ENCODE measurements at regions not wholly inside any gene's neighbourhood (a gene's known extent, or its start where the extent isn't known, plus 50 kb on each side); places are given as distances from the start of the nearest gene placed in this dataset.
"Not testable (repeated sequence)": the region's sequence is repeated elsewhere in the genome, so short reads cannot be mapped to it uniquely, and the experiment has no call there.

- intact Hi-C loops (cut with micrococcal nuclease; ENCODE audit: unreplicated experiment); POLR2A ChIA-PET (ENCODE audit: low non-redundant PET); BruUV-seq (replicated peaks): not testable (repeated sequence)
These were observed 75.6 kb downstream of the SPDYE17 start for GRCh38 chr7:76956531-76956930.

GRCh38 chr7:76955124-76955523, 77.0 kb downstream of the SPDYE17 start:
- H3K36me3 ChIP-seq (ENCODE audit: insufficient read depth, low read length, poor library complexity, severe bottlenecking); H3K4me3 ChIP-seq (ENCODE audit: low read depth, low read length, poor library complexity, severe bottlenecking); H3K27me3 ChIP-seq (replicated peaks; ENCODE audit: insufficient read depth, low read depth, low read length, poor library complexity); POLR2A ChIA-PET (ENCODE audit: low non-redundant PET); BruUV-seq (replicated peaks); H3K9me3 ChIP-seq (ENCODE audit: low read depth, low read length, poor library complexity, severe bottlenecking); H3K27ac ChIP-seq (ENCODE audit: low read depth, low read length, poor library complexity, severe bottlenecking); DNase-seq (ENCODE audit: low spot score); H3K4me1 ChIP-seq (ENCODE audit: insufficient read depth, low read length, poor library complexity, severe bottlenecking); CTCF ChIA-PET; intact Hi-C loops (cut with micrococcal nuclease; ENCODE audit: unreplicated experiment): not testable (repeated sequence)

More at GRCh38 chr7:76956531-76956930, 75.6 kb downstream of the SPDYE17 start:
- H3K4me1 ChIP-seq (ENCODE audit: insufficient read depth, low read length, poor library complexity, severe bottlenecking); DNase-seq (ENCODE audit: low spot score); H3K9me3 ChIP-seq (ENCODE audit: low read depth, low read length, poor library complexity, severe bottlenecking); CTCF ChIA-PET; H3K27me3 ChIP-seq (replicated peaks; ENCODE audit: insufficient read depth, low read depth, low read length, poor library complexity); H3K36me3 ChIP-seq (ENCODE audit: insufficient read depth, low read length, poor library complexity, severe bottlenecking); H3K4me3 ChIP-seq (ENCODE audit: low read depth, low read length, poor library complexity, severe bottlenecking); H3K27ac ChIP-seq (ENCODE audit: low read depth, low read length, poor library complexity, severe bottlenecking): not testable (repeated sequence)

- DNase-seq (ENCODE audit: low spot score); intact Hi-C loops (cut with micrococcal nuclease; ENCODE audit: unreplicated experiment); H3K4me1 ChIP-seq (ENCODE audit: insufficient read depth, low read length, poor library complexity, severe bottlenecking); H3K4me3 ChIP-seq (ENCODE audit: low read depth, low read length, poor library complexity, severe bottlenecking); BruUV-seq (replicated peaks); POLR2A ChIA-PET (ENCODE audit: low non-redundant PET); H3K27ac ChIP-seq (ENCODE audit: low read depth, low read length, poor library complexity, severe bottlenecking); H3K9me3 ChIP-seq (ENCODE audit: low read depth, low read length, poor library complexity, severe bottlenecking); H3K36me3 ChIP-seq (ENCODE audit: insufficient read depth, low read length, poor library complexity, severe bottlenecking); H3K27me3 ChIP-seq (replicated peaks; ENCODE audit: insufficient read depth, low read depth, low read length, poor library complexity); CTCF ChIA-PET: not testable (repeated sequence)
These were observed 87.6 kb downstream of the SPDYE17 start for GRCh38 chr7:76944603-76945002.

GRCh38 chr7:76941809-76942765, 90.1 kb downstream of the SPDYE17 start:
- CTCF ChIA-PET; BruUV-seq (replicated peaks); H3K4me3 ChIP-seq (ENCODE audit: low read depth, low read length, poor library complexity, severe bottlenecking); H3K27ac ChIP-seq (ENCODE audit: low read depth, low read length, poor library complexity, severe bottlenecking); POLR2A ChIA-PET (ENCODE audit: low non-redundant PET); H3K9me3 ChIP-seq (ENCODE audit: low read depth, low read length, poor library complexity, severe bottlenecking); intact Hi-C loops (cut with micrococcal nuclease; ENCODE audit: unreplicated experiment); H3K36me3 ChIP-seq (ENCODE audit: insufficient read depth, low read length, poor library complexity, severe bottlenecking); H3K4me1 ChIP-seq (ENCODE audit: insufficient read depth, low read length, poor library complexity, severe bottlenecking); H3K27me3 ChIP-seq (replicated peaks; ENCODE audit: insufficient read depth, low read depth, low read length, poor library complexity); DNase-seq (ENCODE audit: low spot score): not testable (repeated sequence)

- DNase-seq (ENCODE audit: low spot score); intact Hi-C loops (cut with micrococcal nuclease; ENCODE audit: unreplicated experiment); H3K27ac ChIP-seq (ENCODE audit: low read depth, low read length, poor library complexity, severe bottlenecking); H3K4me1 ChIP-seq (ENCODE audit: insufficient read depth, low read length, poor library complexity, severe bottlenecking); H3K36me3 ChIP-seq (ENCODE audit: insufficient read depth, low read length, poor library complexity, severe bottlenecking); H3K4me3 ChIP-seq (ENCODE audit: low read depth, low read length, poor library complexity, severe bottlenecking); POLR2A ChIA-PET (ENCODE audit: low non-redundant PET); CTCF ChIA-PET; H3K9me3 ChIP-seq (ENCODE audit: low read depth, low read length, poor library complexity, severe bottlenecking); BruUV-seq (replicated peaks); H3K27me3 ChIP-seq (replicated peaks; ENCODE audit: insufficient read depth, low read depth, low read length, poor library complexity): not testable (repeated sequence)
These were observed 94.4 kb downstream of the SPDYE17 start for GRCh38 chr7:76937781-76938180.

- BruUV-seq (replicated peaks); H3K27ac ChIP-seq (ENCODE audit: low read depth, low read length, poor library complexity, severe bottlenecking); H3K27me3 ChIP-seq (replicated peaks; ENCODE audit: insufficient read depth, low read depth, low read length, poor library complexity); H3K9me3 ChIP-seq (ENCODE audit: low read depth, low read length, poor library complexity, severe bottlenecking); H3K36me3 ChIP-seq (ENCODE audit: insufficient read depth, low read length, poor library complexity, severe bottlenecking); H3K4me1 ChIP-seq (ENCODE audit: insufficient read depth, low read length, poor library complexity, severe bottlenecking); POLR2A ChIA-PET (ENCODE audit: low non-redundant PET); H3K4me3 ChIP-seq (ENCODE audit: low read depth, low read length, poor library complexity, severe bottlenecking); CTCF ChIA-PET; intact Hi-C loops (cut with micrococcal nuclease; ENCODE audit: unreplicated experiment): not testable (repeated sequence)
- DNase-seq (ENCODE audit: low spot score), result peak; percentile 69
These were observed 94.8 kb downstream of the SPDYE17 start for GRCh38 chr7:76937330-76937729.

GRCh38 chr7:76936346-76936745, 95.8 kb downstream of the SPDYE17 start:
- POLR2A ChIA-PET (ENCODE audit: low non-redundant PET); H3K27ac ChIP-seq (ENCODE audit: low read depth, low read length, poor library complexity, severe bottlenecking); intact Hi-C loops (cut with micrococcal nuclease; ENCODE audit: unreplicated experiment); H3K36me3 ChIP-seq (ENCODE audit: insufficient read depth, low read length, poor library complexity, severe bottlenecking); H3K4me3 ChIP-seq (ENCODE audit: low read depth, low read length, poor library complexity, severe bottlenecking); H3K4me1 ChIP-seq (ENCODE audit: insufficient read depth, low read length, poor library complexity, severe bottlenecking); BruUV-seq (replicated peaks); CTCF ChIA-PET; H3K27me3 ChIP-seq (replicated peaks; ENCODE audit: insufficient read depth, low read depth, low read length, poor library complexity); H3K9me3 ChIP-seq (ENCODE audit: low read depth, low read length, poor library complexity, severe bottlenecking); DNase-seq (ENCODE audit: low spot score): not testable (repeated sequence)

- DNase-seq (ENCODE audit: low spot score); intact Hi-C loops (cut with micrococcal nuclease; ENCODE audit: unreplicated experiment); H3K27me3 ChIP-seq (replicated peaks; ENCODE audit: insufficient read depth, low read depth, low read length, poor library complexity); H3K9me3 ChIP-seq (ENCODE audit: low read depth, low read length, poor library complexity, severe bottlenecking); H3K4me1 ChIP-seq (ENCODE audit: insufficient read depth, low read length, poor library complexity, severe bottlenecking); BruUV-seq (replicated peaks); CTCF ChIA-PET; H3K36me3 ChIP-seq (ENCODE audit: insufficient read depth, low read length, poor library complexity, severe bottlenecking); H3K27ac ChIP-seq (ENCODE audit: low read depth, low read length, poor library complexity, severe bottlenecking); H3K4me3 ChIP-seq (ENCODE audit: low read depth, low read length, poor library complexity, severe bottlenecking); POLR2A ChIA-PET (ENCODE audit: low non-redundant PET): not testable (repeated sequence)
These were observed 97.5 kb downstream of the SPDYE17 start for GRCh38 chr7:76934711-76935110.
